ENCODE measurements at regions not wholly inside any gene's neighbourhood (a gene's known extent, or its start where the extent isn't known, plus 50 kb on each side); places are given as distances from the start of the nearest gene placed in this dataset.

DNA sequence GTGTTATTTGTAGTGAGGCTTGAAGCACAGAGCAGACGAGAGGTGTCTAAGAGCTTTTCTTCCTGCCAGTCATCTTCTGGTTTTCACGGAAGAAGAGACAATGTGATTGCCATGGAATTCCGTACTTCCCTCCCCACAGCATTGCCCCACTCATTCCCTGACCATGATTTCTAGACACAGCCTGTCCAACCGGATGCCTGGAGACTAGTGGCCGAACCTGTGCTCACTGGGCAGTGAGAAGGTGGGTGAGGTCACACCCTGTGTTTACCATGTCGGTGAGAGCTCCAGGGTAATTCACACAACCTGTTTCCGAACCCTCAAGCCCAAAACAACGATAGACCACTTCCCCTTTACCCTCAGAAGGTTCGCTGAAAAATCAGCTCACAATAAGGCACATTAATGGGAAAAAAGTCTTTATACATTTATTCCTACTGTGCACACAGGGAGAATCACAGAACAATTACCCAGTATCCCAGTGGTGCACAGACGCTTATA is 271.9 kb upstream of the FMN2 start:
- Histone ChIP-seq H3K27ac (ENCODE audit: low read depth, low read length, poor library complexity, severe bottlenecking) (no peak overlapping the region), H3K9me2 (ENCODE audit: insufficient read depth, low read length) (no peaks in the 10 kb centered on the region), H3K4me1 (ENCODE audit: insufficient read depth, low read length, poor library complexity, severe bottlenecking) (no peaks in the 10 kb centered on the region), H4K20me1 (ENCODE audit: insufficient read depth, low read length) (no peaks in the 10 kb centered on the region), H3K79me2 (ENCODE audit: insufficient read depth, low read depth, low read length) (no peaks in the 10 kb centered on the region), H3K4me3 (ENCODE audit: low read depth, low read length, poor library complexity, severe bottlenecking) (no peak overlapping the region), H3K36me3 (ENCODE audit: insufficient read depth, low read length) (no peaks in the 10 kb centered on the region), H3K4me2 (ENCODE audit: low read length) (no peak overlapping the region), H2AFZ (ENCODE audit: low read length) (no peak overlapping the region), H3K9me3 (ENCODE audit: low read length) (no peaks in the 10 kb centered on the region)
- TF ChIP-seq, protein P1, sequence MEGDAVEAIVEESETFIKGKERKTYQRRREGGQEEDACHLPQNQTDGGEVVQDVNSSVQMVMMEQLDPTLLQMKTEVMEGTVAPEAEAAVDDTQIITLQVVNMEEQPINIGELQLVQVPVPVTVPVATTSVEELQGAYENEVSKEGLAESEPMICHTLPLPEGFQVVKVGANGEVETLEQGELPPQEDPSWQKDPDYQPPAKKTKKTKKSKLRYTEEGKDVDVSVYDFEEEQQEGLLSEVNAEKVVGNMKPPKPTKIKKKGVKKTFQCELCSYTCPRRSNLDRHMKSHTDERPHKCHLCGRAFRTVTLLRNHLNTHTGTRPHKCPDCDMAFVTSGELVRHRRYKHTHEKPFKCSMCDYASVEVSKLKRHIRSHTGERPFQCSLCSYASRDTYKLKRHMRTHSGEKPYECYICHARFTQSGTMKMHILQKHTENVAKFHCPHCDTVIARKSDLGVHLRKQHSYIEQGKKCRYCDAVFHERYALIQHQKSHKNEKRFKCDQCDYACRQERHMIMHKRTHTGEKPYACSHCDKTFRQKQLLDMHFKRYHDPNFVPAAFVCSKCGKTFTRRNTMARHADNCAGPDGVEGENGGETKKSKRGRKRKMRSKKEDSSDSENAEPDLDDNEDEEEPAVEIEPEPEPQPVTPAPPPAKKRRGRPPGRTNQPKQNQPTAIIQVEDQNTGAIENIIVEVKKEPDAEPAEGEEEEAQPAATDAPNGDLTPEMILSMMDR (conservative IDR thresholded peaks at IDR 0.05; ENCODE audit: low read length), result no peak
- TF ChIP-seq EZH2phosphoT487 (IDR thresholded peaks at IDR 0.05; ENCODE audit: borderline replicate concordance, low read depth, low read length), result no peak
- no TSS peak for BruUV-seq (replicated peaks)
- intact Hi-C loops (cut with micrococcal nuclease; ENCODE audit: unreplicated experiment), result no loop called here
- ChIA-PET POLR2A (no interaction called here), CTCF (ENCODE audit: unreplicated experiment) (no interaction called here)
- DNase-seq (ENCODE audit: low spot score), result no peak

DNA sequence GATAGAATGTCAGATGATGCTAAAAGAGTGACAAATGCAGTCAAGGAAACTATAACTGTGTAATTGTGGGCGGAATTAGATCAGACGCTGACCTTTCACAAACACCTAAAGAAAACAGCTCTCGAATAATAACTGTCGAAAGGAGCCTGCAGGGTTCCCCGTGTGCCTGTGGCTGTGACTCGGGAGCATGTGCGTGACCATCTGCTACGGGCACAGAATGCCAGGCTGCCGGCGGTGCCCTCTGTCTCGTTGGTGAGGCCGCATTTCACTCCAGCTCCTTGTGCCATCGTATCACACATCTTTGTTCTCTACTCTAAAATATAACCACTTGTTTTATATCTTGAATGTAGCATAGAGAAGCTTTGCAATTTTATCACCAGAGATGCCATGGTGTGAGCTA is 267.8 kb upstream of the FMN2 start:
- H3K27ac ChIP-seq (ENCODE audit: low read depth, low read length, poor library complexity, severe bottlenecking), result no peak overlapping the region
- H3K4me1 ChIP-seq (ENCODE audit: insufficient read depth, low read length, poor library complexity, severe bottlenecking), result no peaks in the 10 kb centered on the region
- H2AFZ ChIP-seq (ENCODE audit: low read length), result no peak overlapping the region
- TF ChIP-seq EZH2phosphoT487 (IDR thresholded peaks at IDR 0.05; ENCODE audit: borderline replicate concordance, low read depth, low read length), result no peak
- TF ChIP-seq, protein P1 (conservative IDR thresholded peaks at IDR 0.05; ENCODE audit: low read length), result no peak
- intact Hi-C loops (cut with micrococcal nuclease; ENCODE audit: unreplicated experiment), result no loop called here
- no peaks in the 10 kb centered on the region for H4K20me1 ChIP-seq (ENCODE audit: insufficient read depth, low read length)
- no peaks in the 10 kb centered on the region for H3K9me3 ChIP-seq (ENCODE audit: low read length)
- H3K79me2 ChIP-seq (ENCODE audit: insufficient read depth, low read depth, low read length), result no peaks in the 10 kb centered on the region
- no peak overlapping the region for H3K4me2 ChIP-seq (ENCODE audit: low read length)
- BruUV-seq (replicated peaks), result no TSS peak
- H3K9me2 ChIP-seq (ENCODE audit: insufficient read depth, low read length), result no peaks in the 10 kb centered on the region
- DNase-seq (ENCODE audit: low spot score), result no peak
- ChIA-PET POLR2A (no interaction called here), CTCF (ENCODE audit: unreplicated experiment) (no interaction called here)
- H3K4me3 ChIP-seq (ENCODE audit: low read depth, low read length, poor library complexity, severe bottlenecking), result no peak overlapping the region
- no peaks in the 10 kb centered on the region for H3K36me3 ChIP-seq (ENCODE audit: insufficient read depth, low read length)

DNA sequence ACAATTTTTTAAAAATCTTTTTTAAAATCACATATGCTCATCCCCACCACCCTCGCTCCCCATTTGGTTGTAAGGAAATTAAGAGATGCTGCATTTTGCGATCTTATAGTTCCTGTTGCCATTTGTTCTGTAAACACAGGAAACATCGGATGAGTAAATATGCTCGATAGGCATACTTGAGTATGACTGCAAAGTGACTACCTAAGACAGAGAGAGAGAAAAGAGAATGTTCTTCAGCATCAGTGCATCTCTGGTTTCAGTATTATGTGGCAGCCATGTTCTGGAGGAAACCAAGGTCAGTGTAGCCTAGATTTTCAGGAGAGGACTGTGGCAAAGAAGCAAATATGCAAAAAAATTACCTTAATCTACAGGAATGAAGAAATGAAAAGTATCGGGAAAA is 265.5 kb upstream of the FMN2 start:
- DNase-seq (ENCODE audit: low spot score), result no peak
- ChIA-PET POLR2A (no interaction called here), CTCF (ENCODE audit: unreplicated experiment) (no interaction called here)
- intact Hi-C loops (cut with micrococcal nuclease; ENCODE audit: unreplicated experiment), result no loop called here
- no peaks in the 10 kb centered on the region for H3K4me1 ChIP-seq (ENCODE audit: insufficient read depth, low read length, poor library complexity, severe bottlenecking)
- no peak overlapping the region for H3K27ac ChIP-seq (ENCODE audit: low read depth, low read length, poor library complexity, severe bottlenecking)
- no peak overlapping the region for H3K4me2 ChIP-seq (ENCODE audit: low read length)
- H3K4me3 ChIP-seq (ENCODE audit: low read depth, low read length, poor library complexity, severe bottlenecking), result no peak overlapping the region
- H3K9me3 ChIP-seq (ENCODE audit: low read length), result no peaks in the 10 kb centered on the region
- H3K79me2 ChIP-seq (ENCODE audit: insufficient read depth, low read depth, low read length), result no peaks in the 10 kb centered on the region
- TF ChIP-seq, protein P1 (conservative IDR thresholded peaks at IDR 0.05; ENCODE audit: low read length), result no peak
- TF ChIP-seq EZH2phosphoT487 (IDR thresholded peaks at IDR 0.05; ENCODE audit: borderline replicate concordance, low read depth, low read length), result no peak
- H3K9me2 ChIP-seq (ENCODE audit: insufficient read depth, low read length), result no peaks in the 10 kb centered on the region
- no TSS peak for BruUV-seq (replicated peaks)
- H3K36me3 ChIP-seq (ENCODE audit: insufficient read depth, low read length), result no peaks in the 10 kb centered on the region
- H2AFZ ChIP-seq (ENCODE audit: low read length), result no peak overlapping the region
- H4K20me1 ChIP-seq (ENCODE audit: insufficient read depth, low read length), result no peaks in the 10 kb centered on the region

All from OCI-LY7 (cell line).